Thoracic aorta (tissue), 2 donors: ENCODE measurements at regions not wholly inside any gene's neighbourhood (a gene's known extent, or its start where the extent isn't known, plus 50 kb on each side); places are given as distances from the start of the nearest gene placed in this dataset.

Experiments used
- ATAC-seq: fragments of 150-250 bp; one replicate; pipeline ENCODE4 v1.8.0; 2017; ENCODE audit warnings: low read depth; ENCODE audit not compliant: insufficient number of reproducible peaks, low FRiP score
- DNase-seq: peaks from one replicate; pipeline ENCODE4 v3.0.0-alpha.2; 2020; ENCODE audit warnings: low spot score
- H3K27ac ChIP-seq, 2 donors: fragments of 200-600 bp; sonication (generic); 1 replicate in 1 of 2; 2 replicates in 1 of 2; pipeline ENCODE4 v1.5.1; 2016; ENCODE audit warnings: mild to moderate bottlenecking in 2 of 2, moderate library complexity in 2 of 2
- H3K27me3 ChIP-seq: fragments of 200-600 bp; sonication (generic); replicated peaks from 2 replicates; pipeline ENCODE4 v1.6.0; 2016; ENCODE audit warnings: mild to moderate bottlenecking; ENCODE audit not compliant: insufficient read depth
- H3K36me3 ChIP-seq: fragments of 200-600 bp; sonication (generic); one replicate; pipeline ENCODE4 v1.5.1; 2016
- H3K4me1 ChIP-seq, 2 donors: fragments of 200-600 bp; sonication (generic); 1 replicate in 1 of 2; 2 replicates in 1 of 2; pipeline versions ENCODE4 v1.5.1 to v1.6.0; 2016; ENCODE audit warnings: low read depth in 2 of 2, mild to moderate bottlenecking in 1 of 2; ENCODE audit not compliant: control insufficient read depth in 1 of 2
- H3K4me3 ChIP-seq: fragments of 200-600 bp; sonication (generic); 2 replicates; pipeline ENCODE4 v1.5.1; 2016; ENCODE audit warnings: mild to moderate bottlenecking
- H3K9me3 ChIP-seq: fragments of 200-600 bp; sonication (generic); 2 replicates; pipeline ENCODE4 v1.5.1; 2016
- TF ChIP-seq, protein P1 (sequence below): fragments of 200-600 bp; sonication (generic); IDR thresholded peaks from one replicate; pipeline ENCODE4 v1.5.1; 2019; ENCODE audit warnings: antibody characterized with exemption

DNA sequence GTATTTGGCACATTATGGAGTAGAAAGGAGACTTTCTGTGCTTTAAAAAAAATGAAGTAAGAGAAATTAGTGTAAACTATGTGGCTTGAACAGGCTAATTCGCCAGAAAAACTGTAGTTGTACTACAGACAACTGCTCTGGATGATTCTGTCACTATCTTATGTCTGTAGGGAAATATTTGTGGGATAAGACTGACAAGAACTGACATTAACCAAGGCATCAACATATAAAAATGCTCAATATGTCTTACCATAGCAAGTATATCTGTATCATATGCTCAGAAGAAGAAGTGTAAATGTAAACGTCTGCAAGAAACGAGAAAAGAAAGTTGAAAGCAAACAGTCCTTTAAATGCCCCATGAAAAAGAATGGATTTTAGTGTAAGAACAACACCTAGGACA lies 1545.0 kb downstream of the CDH8 start:
- Histone ChIP-seq H3K9me3 (no peaks in the 10 kb centered on the region), H3K27ac (no peak overlapping the region), H3K4me1 (no peaks in the 10 kb centered on the region), H3K4me3 (no peak overlapping the region), H3K27me3 (no peaks in the 10 kb centered on the region), H3K36me3 (no peaks in the 10 kb centered on the region)
- TF ChIP-seq, protein P1, sequence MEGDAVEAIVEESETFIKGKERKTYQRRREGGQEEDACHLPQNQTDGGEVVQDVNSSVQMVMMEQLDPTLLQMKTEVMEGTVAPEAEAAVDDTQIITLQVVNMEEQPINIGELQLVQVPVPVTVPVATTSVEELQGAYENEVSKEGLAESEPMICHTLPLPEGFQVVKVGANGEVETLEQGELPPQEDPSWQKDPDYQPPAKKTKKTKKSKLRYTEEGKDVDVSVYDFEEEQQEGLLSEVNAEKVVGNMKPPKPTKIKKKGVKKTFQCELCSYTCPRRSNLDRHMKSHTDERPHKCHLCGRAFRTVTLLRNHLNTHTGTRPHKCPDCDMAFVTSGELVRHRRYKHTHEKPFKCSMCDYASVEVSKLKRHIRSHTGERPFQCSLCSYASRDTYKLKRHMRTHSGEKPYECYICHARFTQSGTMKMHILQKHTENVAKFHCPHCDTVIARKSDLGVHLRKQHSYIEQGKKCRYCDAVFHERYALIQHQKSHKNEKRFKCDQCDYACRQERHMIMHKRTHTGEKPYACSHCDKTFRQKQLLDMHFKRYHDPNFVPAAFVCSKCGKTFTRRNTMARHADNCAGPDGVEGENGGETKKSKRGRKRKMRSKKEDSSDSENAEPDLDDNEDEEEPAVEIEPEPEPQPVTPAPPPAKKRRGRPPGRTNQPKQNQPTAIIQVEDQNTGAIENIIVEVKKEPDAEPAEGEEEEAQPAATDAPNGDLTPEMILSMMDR: no peak
- ATAC-seq (no peak), DNase-seq (no peak)

DNA sequence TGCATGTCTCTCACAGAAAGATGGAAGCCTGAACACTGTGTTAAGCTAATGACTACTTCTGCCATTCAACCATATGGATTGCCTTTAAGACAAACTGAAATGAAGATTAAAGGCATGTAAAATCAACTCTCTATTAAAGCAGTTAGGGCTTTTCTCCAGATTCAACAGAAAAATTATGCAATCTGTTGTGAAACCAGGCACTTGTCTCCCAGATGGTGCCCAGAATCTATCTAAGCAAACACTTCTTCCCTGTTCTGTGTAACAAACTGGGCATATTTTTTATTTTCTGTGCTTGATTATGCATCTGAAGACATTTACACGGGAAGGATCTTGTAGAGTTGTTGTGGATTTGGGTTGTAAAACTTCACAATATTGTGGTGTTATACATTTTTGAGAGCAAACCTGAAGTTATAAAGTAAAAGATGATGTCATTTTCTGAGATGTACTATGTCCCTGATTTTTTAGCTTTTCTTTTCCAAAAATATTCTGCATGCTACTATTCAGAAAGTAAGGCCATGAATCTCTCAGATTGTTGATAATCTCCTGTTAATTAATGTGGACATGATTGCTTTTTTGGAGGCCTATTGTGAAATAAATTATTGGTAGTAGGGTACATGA lies 1550.3 kb downstream of the CDH8 start:
- TF ChIP-seq, protein P1: no peak
- Histone ChIP-seq H3K9me3 (no peaks in the 10 kb centered on the region), H3K4me1 (no peaks in the 10 kb centered on the region), H3K36me3 (no peaks in the 10 kb centered on the region), H3K4me3 (no peak overlapping the region), H3K27ac (no peak overlapping the region), H3K27me3 (no peaks in the 10 kb centered on the region)
- no peak for DNase-seq
- no peak for ATAC-seq

DNA sequence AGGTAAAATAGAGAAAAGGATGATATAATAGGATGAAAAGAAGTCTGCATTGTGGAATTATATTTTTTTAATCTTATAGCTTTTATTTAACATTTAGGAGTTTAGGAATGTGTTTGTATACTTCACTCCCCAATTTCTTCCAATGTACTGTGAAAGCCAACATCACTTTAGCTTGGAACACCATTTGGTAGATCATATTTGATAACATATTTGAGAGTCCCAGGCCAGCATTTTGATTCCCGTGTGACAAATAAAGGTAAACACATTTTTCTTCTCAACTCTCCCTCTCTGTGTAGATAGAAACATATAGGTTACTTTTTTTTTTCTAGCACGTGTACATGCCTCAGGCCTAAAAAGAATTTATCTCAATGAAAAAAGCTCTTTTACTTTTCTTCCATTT lies 1551.3 kb downstream of the CDH8 start:
- Histone ChIP-seq H3K36me3 (no peaks in the 10 kb centered on the region), H3K27ac (no peak overlapping the region), H3K9me3 (no peaks in the 10 kb centered on the region), H3K27me3 (no peaks in the 10 kb centered on the region), H3K4me1 (no peaks in the 10 kb centered on the region), H3K4me3 (no peak overlapping the region)
- DNase-seq: no peak
- TF ChIP-seq, protein P1: no peak
- ATAC-seq: no peak

GRCh38 chr16:60481591-60481990 lies 1554.6 kb downstream of the CDH8 start:
- TF ChIP-seq, protein P1: no peak
- Histone ChIP-seq H3K4me1 (no peaks in the 10 kb centered on the region), H3K36me3 (no peaks in the 10 kb centered on the region), H3K4me3 (no peak overlapping the region), H3K27me3 (no peaks in the 10 kb centered on the region), H3K27ac (no peak overlapping the region), H3K9me3 (no peaks in the 10 kb centered on the region)
- ATAC-seq: no peak
- no peak for DNase-seq

DNA sequence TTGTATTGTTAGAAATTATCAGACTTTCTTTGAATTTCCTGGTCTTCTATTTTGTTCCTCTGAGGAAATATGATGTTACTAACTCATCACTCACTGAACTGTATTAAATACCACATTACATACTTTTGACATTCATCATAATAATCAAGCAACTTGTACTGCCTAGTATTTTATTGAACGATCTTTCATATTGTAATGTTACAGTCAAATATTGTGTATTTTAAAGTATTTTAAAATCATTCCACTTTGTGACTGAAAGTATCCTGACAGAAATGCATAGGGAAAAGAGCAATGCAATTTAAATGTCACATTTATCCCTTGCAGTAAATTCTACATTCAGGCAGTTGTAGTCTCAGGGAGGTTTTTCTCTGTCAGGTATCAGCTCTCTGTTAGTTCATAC lies 1557.4 kb downstream of the CDH8 start:
- TF ChIP-seq, protein P1: no peak
- Histone ChIP-seq H3K27me3 (no peaks in the 10 kb centered on the region), H3K4me1 (no peaks in the 10 kb centered on the region), H3K36me3 (no peaks in the 10 kb centered on the region), H3K9me3 (no peaks in the 10 kb centered on the region), H3K27ac (no peak overlapping the region), H3K4me3 (no peak overlapping the region)
- ATAC-seq (no peak), DNase-seq (no peak)
